ENCODE measurements at regions not wholly inside any gene's neighbourhood (a gene's known extent, or its start where the extent isn't known, plus 50 kb on each side); places are given as distances from the start of the nearest gene placed in this dataset.
"Not testable (repeated sequence)": the region's sequence is repeated elsewhere in the genome, so short reads cannot be mapped to it uniquely, and the experiment has no call there.

DNA sequence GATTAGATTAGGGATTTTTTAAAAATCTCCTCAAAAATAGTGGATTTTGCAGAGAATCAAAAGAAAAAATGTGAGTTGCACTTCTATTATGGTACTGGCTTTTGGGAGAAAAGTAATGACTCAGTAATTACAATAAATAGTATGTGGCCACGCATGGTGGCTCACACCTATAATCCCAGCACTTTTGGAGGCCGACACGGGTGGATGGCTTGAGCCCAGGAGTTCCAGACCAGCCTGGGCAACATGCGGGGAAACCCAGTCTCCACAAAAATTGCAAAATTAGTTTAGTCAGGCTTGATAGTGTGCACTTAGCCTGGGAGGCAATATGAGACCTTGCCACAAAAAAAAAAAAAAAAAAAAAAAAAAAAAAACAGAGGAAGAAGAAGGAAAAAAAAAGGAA is 1098.2 kb downstream of the ZPLD1 start:
- no peaks in the 10 kb centered on the region for H3K9me3 ChIP-seq (replicated peaks in 1 of 3)
- no peak for DNase-seq
- intact Hi-C loops (cut with DNase I): no loop called here
- no peak overlapping the region for H3K4me3 ChIP-seq
- no peaks in the 10 kb centered on the region for H3K36me3 ChIP-seq (replicated peaks in 1 of 2)
- no peaks in the 10 kb centered on the region for H3K27me3 ChIP-seq
- no peak overlapping the region for H3K27ac ChIP-seq
- H3K4me1 ChIP-seq (replicated peaks in 1 of 2): no peaks in the 10 kb centered on the region
- TF ChIP-seq, protein P1, sequence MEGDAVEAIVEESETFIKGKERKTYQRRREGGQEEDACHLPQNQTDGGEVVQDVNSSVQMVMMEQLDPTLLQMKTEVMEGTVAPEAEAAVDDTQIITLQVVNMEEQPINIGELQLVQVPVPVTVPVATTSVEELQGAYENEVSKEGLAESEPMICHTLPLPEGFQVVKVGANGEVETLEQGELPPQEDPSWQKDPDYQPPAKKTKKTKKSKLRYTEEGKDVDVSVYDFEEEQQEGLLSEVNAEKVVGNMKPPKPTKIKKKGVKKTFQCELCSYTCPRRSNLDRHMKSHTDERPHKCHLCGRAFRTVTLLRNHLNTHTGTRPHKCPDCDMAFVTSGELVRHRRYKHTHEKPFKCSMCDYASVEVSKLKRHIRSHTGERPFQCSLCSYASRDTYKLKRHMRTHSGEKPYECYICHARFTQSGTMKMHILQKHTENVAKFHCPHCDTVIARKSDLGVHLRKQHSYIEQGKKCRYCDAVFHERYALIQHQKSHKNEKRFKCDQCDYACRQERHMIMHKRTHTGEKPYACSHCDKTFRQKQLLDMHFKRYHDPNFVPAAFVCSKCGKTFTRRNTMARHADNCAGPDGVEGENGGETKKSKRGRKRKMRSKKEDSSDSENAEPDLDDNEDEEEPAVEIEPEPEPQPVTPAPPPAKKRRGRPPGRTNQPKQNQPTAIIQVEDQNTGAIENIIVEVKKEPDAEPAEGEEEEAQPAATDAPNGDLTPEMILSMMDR (IDR thresholded peaks at IDR 0.05): no peak
- TF ChIP-seq POLR2A (IDR thresholded peaks at IDR 0.05): no peak
- WGBS, 4 donors: 70 to 92% (median 89%) methylated on average over 4 of the region's 4 CpGs

DNA sequence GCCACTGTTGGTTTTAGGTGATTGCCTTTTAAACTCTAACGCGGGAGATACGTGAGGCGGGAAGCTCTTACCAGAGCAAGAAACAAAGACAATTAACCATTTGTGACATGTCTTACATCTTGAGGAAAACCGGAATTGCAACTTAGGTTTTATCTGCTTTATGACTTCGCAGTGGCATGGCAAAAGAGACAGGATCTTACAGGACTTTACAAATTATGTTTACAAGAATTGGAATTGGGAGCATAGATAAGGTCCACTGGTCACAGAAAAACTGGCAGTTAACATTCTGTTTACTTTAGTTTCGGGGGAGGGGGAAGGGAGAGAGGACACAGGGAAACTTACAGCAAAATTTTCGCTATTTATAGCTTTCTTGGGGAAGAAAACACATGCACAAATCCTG is 1119.6 kb downstream of the ZPLD1 start:
- Histone ChIP-seq H3K36me3 (replicated peaks in 1 of 2) (no peaks in the 10 kb centered on the region), H3K27me3 (no peaks in the 10 kb centered on the region), H3K27ac (no peak overlapping the region), H3K4me1 (replicated peaks in 1 of 2) (no peaks in the 10 kb centered on the region), H3K9me3 (replicated peaks in 1 of 3) (no peaks in the 10 kb centered on the region), H3K4me3 (no peak overlapping the region)
- intact Hi-C loops (cut with DNase I): no loop called here
- no peak for DNase-seq
- TF ChIP-seq, protein P1 (IDR thresholded peaks at IDR 0.05): no peak
- TF ChIP-seq POLR2A (IDR thresholded peaks at IDR 0.05): no peak
- WGBS, 4 donors: 40 to 68% (median 52%) methylated on average over 8 of the region's 8 CpGs

DNA sequence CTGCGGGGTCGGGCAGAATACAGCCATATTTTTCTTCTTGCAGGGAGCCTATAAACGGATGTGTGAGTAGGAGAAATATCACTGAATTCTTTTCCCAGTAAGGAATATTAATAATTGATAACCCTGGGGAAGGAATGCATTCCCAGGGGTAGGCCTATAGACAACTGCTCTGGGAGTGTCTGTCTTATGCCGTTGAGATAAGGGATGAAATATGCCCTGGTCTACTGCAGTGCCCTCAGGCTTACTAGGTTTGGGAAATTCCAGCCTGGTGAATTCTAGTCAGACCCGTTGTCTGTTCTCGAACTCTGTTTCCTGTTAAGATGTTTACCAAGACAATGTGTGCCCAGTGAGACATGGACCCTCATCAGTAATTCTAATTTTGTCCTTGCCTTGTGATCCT is 1129.3 kb downstream of the ZPLD1 start:
- H3K27ac ChIP-seq; H3K9me3 ChIP-seq (replicated peaks in 1 of 3); H3K4me3 ChIP-seq; H3K4me1 ChIP-seq (replicated peaks in 1 of 2); intact Hi-C loops (cut with DNase I); H3K27me3 ChIP-seq; H3K36me3 ChIP-seq (replicated peaks in 1 of 2); DNase-seq: not testable (repeated sequence)
- 64 to 86% (median 75%) methylated on average over 6 of the region's 6 CpGs for WGBS, 4 donors

DNA sequence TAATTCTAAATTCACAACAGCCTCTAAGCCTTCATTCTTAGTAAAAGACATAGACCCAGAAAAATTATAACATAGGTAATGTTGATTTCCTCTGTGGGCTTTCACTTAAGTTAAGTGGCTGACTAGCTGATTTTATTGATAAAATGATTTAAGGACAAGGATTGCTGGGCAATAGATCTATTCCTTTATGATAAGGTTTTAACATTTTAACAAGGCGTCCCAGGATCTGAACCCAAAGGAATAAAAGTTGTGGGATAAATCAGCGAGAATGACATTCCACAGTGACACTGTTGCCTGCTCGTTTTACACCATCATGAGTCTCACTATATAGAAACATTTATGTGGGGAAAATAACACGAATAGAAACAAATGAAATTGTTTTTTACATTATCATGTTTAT is 1151.0 kb downstream of the ZPLD1 start:
- no peak overlapping the region for H3K27ac ChIP-seq
- TF ChIP-seq POLR2A (IDR thresholded peaks at IDR 0.05): no peak
- TF ChIP-seq, protein P1 (IDR thresholded peaks at IDR 0.05): no peak
- no peaks in the 10 kb centered on the region for H3K9me3 ChIP-seq (replicated peaks in 1 of 3)
- no peaks in the 10 kb centered on the region for H3K4me1 ChIP-seq (replicated peaks in 1 of 2)
- no peak overlapping the region for H3K4me3 ChIP-seq
- WGBS, 4 donors: 59 to 70% (median 63%) methylated on average over 4 of the region's 4 CpGs
- intact Hi-C loops (cut with DNase I): no loop called here
- H3K27me3 ChIP-seq: no peaks in the 10 kb centered on the region
- DNase-seq: no peak
- H3K36me3 ChIP-seq (replicated peaks in 1 of 2): no peaks in the 10 kb centered on the region

DNA sequence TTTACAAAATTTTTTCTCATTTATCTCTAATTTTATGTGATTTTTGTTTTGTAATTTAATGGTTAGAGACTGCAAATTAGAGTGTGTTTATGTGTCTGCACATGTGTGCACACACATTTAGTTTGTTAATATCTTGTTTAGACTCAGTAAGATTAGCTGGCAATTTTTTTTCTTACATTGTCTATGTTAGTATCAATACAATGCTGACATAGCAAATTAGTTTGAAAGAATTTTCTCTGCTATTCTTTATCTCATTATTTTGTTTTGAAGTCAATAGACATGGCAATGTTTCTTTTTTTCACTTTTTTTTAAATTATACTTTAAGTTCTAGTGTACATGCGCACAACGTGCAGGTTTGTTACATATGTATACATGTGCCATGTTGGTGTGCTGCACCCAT is 1155.0 kb downstream of the ZPLD1 start:
- H3K27ac ChIP-seq: no peak overlapping the region
- no peak for DNase-seq
- TF ChIP-seq POLR2A (IDR thresholded peaks at IDR 0.05): no peak
- TF ChIP-seq, protein P1 (IDR thresholded peaks at IDR 0.05): no peak
- H3K36me3 ChIP-seq (replicated peaks in 1 of 2): no peaks in the 10 kb centered on the region
- WGBS, 4 donors: 65 to 97% (median 88%) methylated on average over 2 of the region's 2 CpGs
- H3K27me3 ChIP-seq: no peaks in the 10 kb centered on the region
- no peaks in the 10 kb centered on the region for H3K4me1 ChIP-seq (replicated peaks in 1 of 2)
- H3K4me3 ChIP-seq: no peak overlapping the region
- peaks cover 0 to 5% (median 0%) of the 10 kb centered on the region in 3 donors for H3K9me3 ChIP-seq (replicated peaks in 1 of 3)
- intact Hi-C loops (cut with DNase I): no loop called here
